Neural progenitor cell (in vitro differentiated cells): ENCODE measurements at regions not wholly inside any gene's neighbourhood (a gene's known extent, or its start where the extent isn't known, plus 50 kb on each side); places are given as distances from the start of the nearest gene placed in this dataset.
A peak's percentile ranks its signal among the peaks of the same experiment; 100 is the strongest.

Source experiments
- DNase-seq: peaks from one replicate; pipeline ENCODE4 v3.0.0-alpha.2; 2016; ENCODE audit warnings: low spot score
- H2AFZ ChIP-seq: fragments of 200-600 bp; sonication (generic); replicated peaks from 2 replicates; pipeline ENCODE4 v1.6.1; 2016; ENCODE audit warnings: antibody characterized with exemption
- H3F3A ChIP-seq: fragments of 200-600 bp; sonication (generic); 2 replicates; pipeline ENCODE4 v1.6.1; 2016; ENCODE audit warnings: antibody characterized with exemption, low read depth
- H3K27ac ChIP-seq: fragments of 200-600 bp; sonication (generic); 2 replicates; pipeline ENCODE4 v1.5.1; 2016; ENCODE audit warnings: mild to moderate bottlenecking
- H3K27me3 ChIP-seq: fragments of 200-600 bp; sonication (generic); 2 replicates; pipeline ENCODE4 v1.6.1; 2016; ENCODE audit warnings: mild to moderate bottlenecking, moderate library complexity
- H3K36me3 ChIP-seq: fragments of 200-600 bp; sonication (generic); 2 replicates; pipeline ENCODE4 v1.5.1; 2016
- H3K4me1 ChIP-seq: fragments of 200-600 bp; sonication (generic); 2 replicates; pipeline ENCODE4 v1.6.1; 2016; ENCODE audit warnings: mixed run types
- H3K4me2 ChIP-seq: fragments of 200-600 bp; sonication (generic); 2 replicates; pipeline ENCODE4 v1.6.1; 2016
- H3K4me3 ChIP-seq: fragments of 200-600 bp; sonication (generic); 2 replicates; pipeline ENCODE4 v1.5.1; 2016
- H3K79me2 ChIP-seq: fragments of 200-600 bp; sonication (generic); 2 replicates; pipeline ENCODE4 v1.6.1; 2016; ENCODE audit warnings: low read depth
- H3K9ac ChIP-seq: fragments of 200-600 bp; sonication (generic); 2 replicates; pipeline ENCODE4 v1.6.1; 2016
- H3K9me3 ChIP-seq: fragments of 200-600 bp; sonication (generic); 2 replicates; pipeline ENCODE4 v1.5.1; 2016; ENCODE audit warnings: low read depth
- H4K20me1 ChIP-seq: fragments of 200-600 bp; sonication (generic); 2 replicates; pipeline ENCODE4 v1.6.1; 2016; ENCODE audit warnings: low read depth
- H3K27ac Mint-ChIP-seq: 3 replicates; pipeline ENCODE4 v1.8.0; 2021; ENCODE audit warnings: mixed read lengths
- H3K27me3 Mint-ChIP-seq: 2 replicates; pipeline ENCODE4 v1.8.0; 2022; ENCODE audit warnings: low read depth, mild to moderate bottlenecking, inconsistent platforms, moderate library complexity, mixed read lengths; ENCODE audit not compliant: insufficient read depth
- H3K36me3 Mint-ChIP-seq: 3 replicates; pipeline ENCODE4 v1.8.0; 2021; ENCODE audit warnings: mixed read lengths
- H3K4me1 Mint-ChIP-seq: 3 replicates; pipeline ENCODE4 v1.8.0; 2021; ENCODE audit warnings: mixed read lengths
- H3K4me3 Mint-ChIP-seq: 3 replicates; pipeline ENCODE4 v1.8.0; 2021; ENCODE audit warnings: mild to moderate bottlenecking, moderate library complexity, mixed read lengths
- H3K9me3 Mint-ChIP-seq: 3 replicates; pipeline ENCODE4 v1.8.0; 2020; ENCODE audit warnings: mixed read lengths
- EZH2 ChIP-seq: fragments of 200-600 bp; sonication (generic); IDR thresholded peaks from 2 replicates; pipeline ENCODE4 v1.6.1; 2017; ENCODE audit warnings: antibody characterized with exemption, mild to moderate bottlenecking, moderate library complexity
- EZH2phosphoT487 ChIP-seq: fragments of 200-600 bp; sonication (generic); IDR thresholded peaks from 2 replicates; pipeline ENCODE4 v1.6.1; 2017; ENCODE audit warnings: antibody characterized with exemption
- TF ChIP-seq, protein P1 (sequence below): fragments of 200-600 bp; sonication (generic); IDR thresholded peaks from 2 replicates; pipeline ENCODE4 v1.5.1; 2017; ENCODE audit warnings: antibody characterized with exemption, mild to moderate bottlenecking

DNA sequence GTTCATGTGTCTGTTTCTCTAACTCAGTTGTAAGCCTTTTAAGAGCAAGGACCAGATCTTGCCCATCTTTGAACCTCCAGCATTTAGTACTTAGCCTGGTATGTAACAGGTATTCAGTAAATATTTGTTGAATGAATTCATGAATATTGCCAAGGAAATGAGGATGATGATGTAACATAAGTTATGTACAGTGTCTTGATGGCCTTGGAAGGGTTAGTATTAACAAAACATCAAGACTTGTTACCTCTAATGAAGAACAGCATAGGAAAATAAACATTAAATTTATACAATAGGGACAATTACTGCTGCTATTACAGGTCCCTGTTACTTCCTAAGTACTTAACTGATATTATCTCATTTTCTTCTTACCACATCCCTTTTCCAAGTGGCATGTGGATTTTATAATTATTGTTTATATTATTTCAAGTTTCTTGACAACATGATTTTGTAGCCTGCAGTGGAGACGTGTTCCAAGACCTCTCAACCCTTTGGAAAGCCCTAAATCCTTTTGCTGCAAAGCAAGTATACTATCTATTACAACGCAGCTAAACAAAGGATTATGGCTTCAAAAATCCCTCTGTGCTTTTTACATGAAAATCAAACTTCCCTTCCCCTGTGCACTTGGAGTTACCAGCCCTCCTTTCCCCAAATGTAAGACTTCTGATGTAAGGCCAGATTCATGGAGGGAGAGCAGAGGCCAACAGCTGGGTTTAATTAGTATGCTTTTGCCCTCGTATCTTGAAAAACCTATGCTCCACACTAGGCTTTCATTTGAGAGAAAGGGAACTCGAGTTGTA lies 77.4 kb upstream of the SMIM36 start:
- Histone ChIP-seq H4K20me1 (no peaks in the 10 kb centered on the region), H3K4me3 (no peak overlapping the region), H3K9me3 (no peaks in the 10 kb centered on the region), H3K27ac (no peak overlapping the region), H3K9ac (no peak overlapping the region), H3K4me2 (no peak overlapping the region), H3F3A (no peaks in the 10 kb centered on the region), H3K79me2 (no peaks in the 10 kb centered on the region), H3K27me3 (no peaks in the 10 kb centered on the region), H2AFZ (peak overlapping the region; percentile 18), H3K4me1 (no peaks in the 10 kb centered on the region), H3K36me3 (no peaks in the 10 kb centered on the region)
- Mint-ChIP-seq H3K9me3 (peaks cover 4% of the 10 kb centered on the region), H3K27me3 (peaks cover 2% of the 10 kb centered on the region), H3K4me3 (no peak overlapping the region), H3K36me3 (no peaks in the 10 kb centered on the region), H3K4me1 (no peaks in the 10 kb centered on the region), H3K27ac (no peak overlapping the region)
- TF ChIP-seq, protein P1, sequence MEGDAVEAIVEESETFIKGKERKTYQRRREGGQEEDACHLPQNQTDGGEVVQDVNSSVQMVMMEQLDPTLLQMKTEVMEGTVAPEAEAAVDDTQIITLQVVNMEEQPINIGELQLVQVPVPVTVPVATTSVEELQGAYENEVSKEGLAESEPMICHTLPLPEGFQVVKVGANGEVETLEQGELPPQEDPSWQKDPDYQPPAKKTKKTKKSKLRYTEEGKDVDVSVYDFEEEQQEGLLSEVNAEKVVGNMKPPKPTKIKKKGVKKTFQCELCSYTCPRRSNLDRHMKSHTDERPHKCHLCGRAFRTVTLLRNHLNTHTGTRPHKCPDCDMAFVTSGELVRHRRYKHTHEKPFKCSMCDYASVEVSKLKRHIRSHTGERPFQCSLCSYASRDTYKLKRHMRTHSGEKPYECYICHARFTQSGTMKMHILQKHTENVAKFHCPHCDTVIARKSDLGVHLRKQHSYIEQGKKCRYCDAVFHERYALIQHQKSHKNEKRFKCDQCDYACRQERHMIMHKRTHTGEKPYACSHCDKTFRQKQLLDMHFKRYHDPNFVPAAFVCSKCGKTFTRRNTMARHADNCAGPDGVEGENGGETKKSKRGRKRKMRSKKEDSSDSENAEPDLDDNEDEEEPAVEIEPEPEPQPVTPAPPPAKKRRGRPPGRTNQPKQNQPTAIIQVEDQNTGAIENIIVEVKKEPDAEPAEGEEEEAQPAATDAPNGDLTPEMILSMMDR, result no peak
- TF ChIP-seq EZH2phosphoT487 (no peak), EZH2 (no peak)
- no peak for DNase-seq

DNA sequence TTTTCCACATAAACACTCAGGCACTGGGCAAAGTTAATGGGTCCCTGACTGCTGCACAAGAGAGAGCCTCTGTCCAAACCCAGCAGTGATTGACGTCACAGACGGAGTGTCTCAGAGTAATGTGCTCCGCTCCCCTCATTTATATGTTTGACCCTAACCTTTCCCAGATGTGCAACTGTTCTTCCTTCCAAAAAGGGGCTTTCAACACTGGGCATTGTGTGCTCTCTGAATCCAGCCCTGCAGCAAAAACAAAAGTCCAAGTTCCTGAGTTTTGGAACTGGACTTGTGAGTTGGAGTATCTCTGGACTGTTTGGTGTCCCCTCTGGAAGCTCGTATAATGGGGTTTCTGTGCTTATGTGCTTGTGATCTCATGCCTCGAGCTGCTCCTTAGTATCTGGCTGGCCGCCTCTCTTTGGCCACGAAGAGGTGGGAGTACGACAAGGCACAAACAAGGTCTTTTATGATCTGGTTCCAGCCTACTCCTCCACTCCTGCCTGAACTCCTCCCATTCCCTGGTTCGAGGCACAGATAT lies 76.4 kb upstream of the SMIM36 start:
- H2AFZ ChIP-seq, result no peak overlapping the region
- H3K79me2 ChIP-seq, result no peaks in the 10 kb centered on the region
- H3K27ac ChIP-seq, result no peak overlapping the region
- H3K27me3 ChIP-seq, result no peaks in the 10 kb centered on the region
- H3K27me3 Mint-ChIP-seq, result peaks cover 2% of the 10 kb centered on the region
- H3F3A ChIP-seq, result no peaks in the 10 kb centered on the region
- H3K36me3 ChIP-seq, result no peaks in the 10 kb centered on the region
- DNase-seq, result no peak
- no peaks in the 10 kb centered on the region for H3K4me1 ChIP-seq
- H3K4me1 Mint-ChIP-seq, result no peaks in the 10 kb centered on the region
- no peak overlapping the region for H3K4me3 ChIP-seq
- H3K9me3 ChIP-seq, result no peaks in the 10 kb centered on the region
- no peak overlapping the region for H3K4me2 ChIP-seq
- TF ChIP-seq EZH2phosphoT487 (no peak), EZH2 (no peak)
- TF ChIP-seq, protein P1, result no peak
- no peak overlapping the region for H3K4me3 Mint-ChIP-seq
- no peak overlapping the region for H3K9ac ChIP-seq
- H3K36me3 Mint-ChIP-seq, result no peaks in the 10 kb centered on the region
- no peaks in the 10 kb centered on the region for H4K20me1 ChIP-seq
- no peak overlapping the region for H3K27ac Mint-ChIP-seq
- H3K9me3 Mint-ChIP-seq, result peaks cover 4% of the 10 kb centered on the region

DNA sequence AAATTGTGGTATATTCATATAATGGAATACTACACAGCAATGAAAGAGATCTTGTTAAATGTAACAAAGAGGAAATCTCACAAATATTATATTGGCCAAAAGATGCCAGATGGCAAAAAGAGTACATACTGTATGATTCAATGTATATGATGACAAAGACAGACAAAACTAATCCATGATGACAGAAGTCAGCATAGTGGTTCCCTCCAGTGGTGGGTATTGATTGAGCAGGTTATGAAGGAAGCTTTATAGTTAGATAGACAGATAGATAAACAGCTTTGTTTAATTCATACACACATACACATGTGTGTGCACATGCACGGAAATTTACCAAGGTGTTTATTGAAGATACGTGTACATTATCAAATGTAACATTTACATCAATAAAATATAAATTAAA lies 74.4 kb upstream of the SMIM36 start:
- no peak overlapping the region for H3K9ac ChIP-seq
- H3K4me1 ChIP-seq, result no peaks in the 10 kb centered on the region
- H2AFZ ChIP-seq, result no peak overlapping the region
- TF ChIP-seq, protein P1, result no peak
- TF ChIP-seq EZH2 (no peak), EZH2phosphoT487 (no peak)
- no peaks in the 10 kb centered on the region for H3K36me3 Mint-ChIP-seq
- no peak overlapping the region for H3K27ac ChIP-seq
- H3K4me2 ChIP-seq, result no peak overlapping the region
- H3K4me3 Mint-ChIP-seq, result no peak overlapping the region
- H3K4me3 ChIP-seq, result no peak overlapping the region
- H3K27me3 ChIP-seq, result no peaks in the 10 kb centered on the region
- peaks cover 2% of the 10 kb centered on the region for H3K27me3 Mint-ChIP-seq
- H4K20me1 ChIP-seq, result no peaks in the 10 kb centered on the region
- no peaks in the 10 kb centered on the region for H3K79me2 ChIP-seq
- H3F3A ChIP-seq, result no peaks in the 10 kb centered on the region
- DNase-seq, result no peak
- no peaks in the 10 kb centered on the region for H3K9me3 ChIP-seq
- H3K36me3 ChIP-seq, result no peaks in the 10 kb centered on the region
- no peaks in the 10 kb centered on the region for H3K9me3 Mint-ChIP-seq
- no peak overlapping the region for H3K27ac Mint-ChIP-seq
- no peaks in the 10 kb centered on the region for H3K4me1 Mint-ChIP-seq
